IMR-90 (cell line): ENCODE measurements at regions not wholly inside any gene's neighbourhood (a gene's known extent, or its start where the extent isn't known, plus 50 kb on each side); places are given as distances from the start of the nearest gene placed in this dataset.

Source experiments
- ATAC-seq: fragments of 200-7000 bp; cut with Tn5 transposase; 2 replicates; pipeline ENCODE4 v1.9.1; 2020; ENCODE audit warnings: low read depth, mild to moderate bottlenecking, moderate library complexity
- BruUV-seq: library from RNA; stranded (reverse); fragments of 400-500 nt; replicated peaks from 2 replicates; lab custom pipeline; 2021; lab: Mats Ljungman, UMichigan
- CTCF ChIA-PET: fragments of 300-600 bp; formaldehyde crosslinking; extraction: SDS; loops from one replicate; lab custom pipeline; 2021; ENCODE audit warnings: antibody characterized with exemption; lab: Yijun Ruan, JAX
- POLR2A ChIA-PET: fragments of 300-600 bp; sonication (Branson Sonifier 250); formaldehyde crosslinking; loops from one replicate; lab custom pipeline; 2022; ENCODE audit warnings: antibody characterized with exemption; ENCODE audit not compliant: unreplicated experiment; lab: Charles Lee
- DNase-seq: peaks from one replicate; pipeline ENCODE4 v3.0.0; 2013
- H2AFZ ChIP-seq: replicated peaks from 2 replicates; pipeline ENCODE3; 2013; ENCODE audit warnings: low read length, mild to moderate bottlenecking; ENCODE audit not compliant: poor library complexity
- H2AK5ac ChIP-seq: 2 replicates; pipeline ENCODE4 v1.6.1; 2013; ENCODE audit warnings: low read depth, low read length, inconsistent platforms
- H2AK9ac ChIP-seq: replicated peaks from 2 replicates; pipeline ENCODE3; 2013; ENCODE audit warnings: mild to moderate bottlenecking, low read depth, low read length, moderate library complexity; ENCODE audit not compliant: poor library complexity
- H2BK120ac ChIP-seq: 2 replicates; pipeline ENCODE4 v1.6.1; 2013; ENCODE audit warnings: low read depth, low read length, inconsistent platforms
- H2BK15ac ChIP-seq: 3 replicates; pipeline ENCODE4 v1.6.1; 2013; ENCODE audit warnings: low read depth, low read length, inconsistent platforms
- H2BK20ac ChIP-seq: 2 replicates; pipeline ENCODE4 v1.6.1; 2013; ENCODE audit warnings: low read depth, mild to moderate bottlenecking, inconsistent platforms, low read length, moderate library complexity
- H2BK5ac ChIP-seq: 2 replicates; pipeline ENCODE4 v1.6.1; 2013; ENCODE audit warnings: mild to moderate bottlenecking, low read depth, low read length, inconsistent platforms; ENCODE audit not compliant: poor library complexity, severe bottlenecking
- H3K14ac ChIP-seq: replicated peaks from 2 replicates; pipeline ENCODE4 v1.6.1; 2013; ENCODE audit warnings: low read depth, low read length, inconsistent platforms
- H3K18ac ChIP-seq: 2 replicates; pipeline ENCODE4 v1.6.1; 2013; ENCODE audit warnings: low read depth, low read length, control low read depth
- H3K23ac ChIP-seq: 2 replicates; pipeline ENCODE4 v1.6.1; 2013; ENCODE audit warnings: low read depth, low read length, inconsistent platforms
- H3K27ac ChIP-seq: 2 replicates; pipeline ENCODE4 v1.5.1; 2013; ENCODE audit warnings: mild to moderate bottlenecking, control low read depth, low read length; ENCODE audit not compliant: insufficient read depth
- H3K27me3 ChIP-seq: 2 replicates; pipeline ENCODE4 v1.6.1; 2013; ENCODE audit warnings: low read length; ENCODE audit not compliant: control insufficient read depth, insufficient read depth
- H3K36me3 ChIP-seq: 2 replicates; pipeline ENCODE4 v1.6.1; 2013; ENCODE audit warnings: low read length, mixed read lengths; ENCODE audit not compliant: control insufficient read depth, insufficient read depth
- H3K4ac ChIP-seq: 2 replicates; pipeline ENCODE4 v1.6.1; 2013; ENCODE audit warnings: low read depth, low read length, inconsistent platforms
- H3K4me1 ChIP-seq: 2 replicates; pipeline ENCODE4 v1.6.1; 2013; ENCODE audit warnings: low read length, mixed read lengths; ENCODE audit not compliant: control insufficient read depth, insufficient read depth
- H3K4me2 ChIP-seq: 2 replicates; pipeline ENCODE4 v1.6.1; 2013; ENCODE audit warnings: low read depth, mild to moderate bottlenecking, control low read depth, low read length, moderate library complexity
- H3K4me3 ChIP-seq: 2 replicates; pipeline ENCODE4 v1.5.1; 2013; ENCODE audit warnings: low read depth, mild to moderate bottlenecking, control low read depth, low read length, moderate library complexity; ENCODE audit not compliant: insufficient read depth
- H3K56ac ChIP-seq: 2 replicates; pipeline ENCODE4 v1.6.1; 2013; ENCODE audit warnings: low read length, inconsistent platforms; ENCODE audit not compliant: insufficient read depth; ENCODE audit errors: extremely low read depth
- H3K79me1 ChIP-seq, 2 experiments: 2 replicates each; pipeline ENCODE4 v1.6.1; 2013; ENCODE audit warnings: low read length in 2 of 2, inconsistent platforms in 1 of 2, low read depth in 1 of 2
- H3K9ac ChIP-seq: 2 replicates; pipeline ENCODE4 v1.6.1; 2013; ENCODE audit warnings: low read depth, low read length, control low read depth
- H3K9me1 ChIP-seq: 2 replicates; pipeline ENCODE4 v1.6.1; 2013; ENCODE audit warnings: low read length, inconsistent platforms; ENCODE audit not compliant: insufficient read depth
- H3K9me3 ChIP-seq: 2 replicates; pipeline ENCODE4 v1.6.1; 2013; ENCODE audit warnings: low read length; ENCODE audit not compliant: control insufficient read depth, insufficient read depth
- H4K20me1 ChIP-seq: 2 replicates; pipeline ENCODE4 v1.6.1; 2013; ENCODE audit warnings: low read length, inconsistent platforms; ENCODE audit not compliant: insufficient read depth
- H4K5ac ChIP-seq: 2 replicates; pipeline ENCODE4 v1.6.1; 2013; ENCODE audit warnings: mild to moderate bottlenecking, low read depth, low read length, control low read depth
- H4K8ac ChIP-seq, 2 experiments: 2 replicates each; pipeline ENCODE4 v1.6.1; 2013; ENCODE audit warnings: low read depth in 2 of 2, low read length in 2 of 2, control low read depth in 1 of 2, inconsistent platforms in 1 of 2
- H4K91ac ChIP-seq: 2 replicates; pipeline ENCODE4 v1.6.1; 2013; ENCODE audit warnings: low read depth, low read length, inconsistent platforms; ENCODE audit not compliant: insufficient read depth
- CEBPB ChIP-seq: IDR thresholded peaks from 2 replicates; pipeline ENCODE4 v1.6.1; 2012; ENCODE audit warnings: low read depth, low read length, improper control_type of control experiment
- FOS ChIP-seq: fragments of 150-350 bp; IDR thresholded peaks from 2 replicates; pipeline ENCODE4 v1.6.1; 2016; ENCODE audit warnings: low read depth, low read length
- MAFK ChIP-seq: IDR thresholded peaks from 2 replicates; pipeline ENCODE4 v1.6.1; 2012; ENCODE audit warnings: low read depth, low read length, improper control_type of control experiment
- MXI1 ChIP-seq: IDR thresholded peaks from 2 replicates; pipeline ENCODE4 v1.6.1; 2012; ENCODE audit warnings: low read depth, mild to moderate bottlenecking, low read length, moderate library complexity, borderline replicate concordance
- WGBS, 2 experiments: methylation state at CpG; one replicate each; pipeline versions ENCODE4 v1.1.5 to v1.1.7; 2013; ENCODE audit warnings: missing lambda C conversion rate in 2 of 2; ENCODE audit not compliant: insufficient read length in 1 of 2; ENCODE audit errors: extremely low coverage in 2 of 2; 5-methylcytosine and 5-hydroxymethylcytosine counted together
- dilution Hi-C: fragments of 300-500 bp; cut with HindIII; formaldehyde crosslinking; loops from one replicate; pipeline ENCODE4 v1.14.3; 2018; ENCODE audit warnings: low sequenced_read_pairs; ENCODE audit not compliant: unreplicated experiment
- in situ Hi-C: fragments of 300-500 bp; cut with MboI; formaldehyde crosslinking; loops from 3 replicates; pipeline ENCODE4 v1.14.3; 2019; ENCODE audit warnings: low sequenced_read_pairs, inconsistent platforms, mixed read lengths
- intact Hi-C: fragments of 100-400 bp; cut with micrococcal nuclease; formaldehyde crosslinking; loops from 2 replicates; pipeline ENCODE4 v1.10.0; 2022
- TF ChIP-seq, protein P1 (sequence below): conservative IDR thresholded peaks from 2 replicates; pipeline ENCODE4 v1.5.1; 2012; ENCODE audit warnings: mild to moderate bottlenecking, low read depth, low read length, improper control_type of control experiment

GRCh38 chr20:48234951-48235350 lies 449.7 kb upstream of the SULF2 start:
- no peak overlapping the region for H3K23ac ChIP-seq
- H3K4me3 ChIP-seq = no peak overlapping the region
- H3K79me1 ChIP-seq = no peaks in the 10 kb centered on the region
- no peak overlapping the region for H2BK15ac ChIP-seq
- intact Hi-C loops (no loop called here), dilution Hi-C loops (no loop called here), in situ Hi-C loops (no loop called here)
- no peak overlapping the region for H3K56ac ChIP-seq
- ATAC-seq = no peak
- H4K20me1 ChIP-seq = no peaks in the 10 kb centered on the region
- no peak overlapping the region for H2BK5ac ChIP-seq
- no peak overlapping the region for H2AFZ ChIP-seq
- no peak overlapping the region for H3K14ac ChIP-seq
- no peaks in the 10 kb centered on the region for H3K9me1 ChIP-seq
- no peaks in the 10 kb centered on the region for H3K36me3 ChIP-seq
- DNase-seq = no peak
- H4K91ac ChIP-seq = no peak overlapping the region
- H2AK9ac ChIP-seq = no peak overlapping the region
- ChIA-PET CTCF (no interaction called here), POLR2A (no interaction called here)
- no peak overlapping the region for H3K27ac ChIP-seq
- no peak overlapping the region for H2BK120ac ChIP-seq
- H4K5ac ChIP-seq = no peak overlapping the region
- no peak overlapping the region for H2BK20ac ChIP-seq
- no peak overlapping the region for H3K4me2 ChIP-seq
- no peak overlapping the region for H3K4ac ChIP-seq
- no peak overlapping the region for H2AK5ac ChIP-seq
- H3K27me3 ChIP-seq = no peaks in the 10 kb centered on the region; the same call in 1 of the 2 replicates
- BruUV-seq = no TSS peak
- TF ChIP-seq CEBPB (no peak), FOS (no peak), MAFK (no peak), MXI1 (no peak)
- TF ChIP-seq, protein P1, sequence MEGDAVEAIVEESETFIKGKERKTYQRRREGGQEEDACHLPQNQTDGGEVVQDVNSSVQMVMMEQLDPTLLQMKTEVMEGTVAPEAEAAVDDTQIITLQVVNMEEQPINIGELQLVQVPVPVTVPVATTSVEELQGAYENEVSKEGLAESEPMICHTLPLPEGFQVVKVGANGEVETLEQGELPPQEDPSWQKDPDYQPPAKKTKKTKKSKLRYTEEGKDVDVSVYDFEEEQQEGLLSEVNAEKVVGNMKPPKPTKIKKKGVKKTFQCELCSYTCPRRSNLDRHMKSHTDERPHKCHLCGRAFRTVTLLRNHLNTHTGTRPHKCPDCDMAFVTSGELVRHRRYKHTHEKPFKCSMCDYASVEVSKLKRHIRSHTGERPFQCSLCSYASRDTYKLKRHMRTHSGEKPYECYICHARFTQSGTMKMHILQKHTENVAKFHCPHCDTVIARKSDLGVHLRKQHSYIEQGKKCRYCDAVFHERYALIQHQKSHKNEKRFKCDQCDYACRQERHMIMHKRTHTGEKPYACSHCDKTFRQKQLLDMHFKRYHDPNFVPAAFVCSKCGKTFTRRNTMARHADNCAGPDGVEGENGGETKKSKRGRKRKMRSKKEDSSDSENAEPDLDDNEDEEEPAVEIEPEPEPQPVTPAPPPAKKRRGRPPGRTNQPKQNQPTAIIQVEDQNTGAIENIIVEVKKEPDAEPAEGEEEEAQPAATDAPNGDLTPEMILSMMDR = no peak
- H3K4me1 ChIP-seq = no peaks in the 10 kb centered on the region
- WGBS, 2 experiments = no CpG with 5 or more reads among the region's 6 CpGs
- H4K8ac ChIP-seq = no peak overlapping the region
- H3K9me3 ChIP-seq = peaks cover 15% of the 10 kb centered on the region
- H3K18ac ChIP-seq = no peak overlapping the region
- no peak overlapping the region for H3K9ac ChIP-seq
